ENCODE measurements at regions not wholly inside any gene's neighbourhood (a gene's known extent, or its start where the extent isn't known, plus 50 kb on each side); places are given as distances from the start of the nearest gene placed in this dataset.

DNA sequence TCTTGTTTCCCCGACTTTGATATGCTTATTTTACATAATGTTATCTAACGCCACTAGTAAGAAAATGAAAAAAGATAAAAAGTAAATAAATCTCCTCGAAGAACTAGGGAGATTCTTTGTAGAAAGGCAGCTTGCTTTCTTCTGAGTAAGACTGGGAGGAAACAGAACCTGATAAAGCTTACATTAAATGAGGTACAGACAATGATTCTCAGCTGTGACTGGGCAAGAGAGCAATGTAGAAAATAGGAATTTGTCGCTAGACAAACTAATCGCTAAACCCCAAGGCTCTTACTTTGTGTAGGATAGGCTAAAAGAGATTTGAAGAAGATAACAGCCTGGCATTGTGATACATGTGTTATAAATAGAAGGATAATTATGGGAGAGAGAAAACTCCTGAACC lies 919.0 kb upstream of the ALCAM start:
- TF ChIP-seq RARB (CRISPR knock-in tag; IDR thresholded peaks at IDR 0.05) (no peak), ISL1 (CRISPR knock-in tag; IDR thresholded peaks at IDR 0.05) (no peak), TCF4 (CRISPR knock-in tag; IDR thresholded peaks at IDR 0.05; ENCODE audit: borderline replicate concordance) (no peak), SNAI2 (CRISPR knock-in tag; IDR thresholded peaks at IDR 0.05) (no peak), ZNF70 (CRISPR knock-in tag; IDR thresholded peaks at IDR 0.05) (no peak), ZFP3 (CRISPR knock-in tag; IDR thresholded peaks at IDR 0.05) (no peak), CSDC2 (CRISPR knock-in tag; IDR thresholded peaks at IDR 0.05) (no peak), ESRRG (CRISPR knock-in tag; IDR thresholded peaks at IDR 0.05) (no peak), ZC3H10 (CRISPR knock-in tag; IDR thresholded peaks at IDR 0.05) (no peak), PPARA (CRISPR knock-in tag; IDR thresholded peaks at IDR 0.05; ENCODE audit: borderline replicate concordance) (no peak)
- TF ChIP-seq, protein P1, sequence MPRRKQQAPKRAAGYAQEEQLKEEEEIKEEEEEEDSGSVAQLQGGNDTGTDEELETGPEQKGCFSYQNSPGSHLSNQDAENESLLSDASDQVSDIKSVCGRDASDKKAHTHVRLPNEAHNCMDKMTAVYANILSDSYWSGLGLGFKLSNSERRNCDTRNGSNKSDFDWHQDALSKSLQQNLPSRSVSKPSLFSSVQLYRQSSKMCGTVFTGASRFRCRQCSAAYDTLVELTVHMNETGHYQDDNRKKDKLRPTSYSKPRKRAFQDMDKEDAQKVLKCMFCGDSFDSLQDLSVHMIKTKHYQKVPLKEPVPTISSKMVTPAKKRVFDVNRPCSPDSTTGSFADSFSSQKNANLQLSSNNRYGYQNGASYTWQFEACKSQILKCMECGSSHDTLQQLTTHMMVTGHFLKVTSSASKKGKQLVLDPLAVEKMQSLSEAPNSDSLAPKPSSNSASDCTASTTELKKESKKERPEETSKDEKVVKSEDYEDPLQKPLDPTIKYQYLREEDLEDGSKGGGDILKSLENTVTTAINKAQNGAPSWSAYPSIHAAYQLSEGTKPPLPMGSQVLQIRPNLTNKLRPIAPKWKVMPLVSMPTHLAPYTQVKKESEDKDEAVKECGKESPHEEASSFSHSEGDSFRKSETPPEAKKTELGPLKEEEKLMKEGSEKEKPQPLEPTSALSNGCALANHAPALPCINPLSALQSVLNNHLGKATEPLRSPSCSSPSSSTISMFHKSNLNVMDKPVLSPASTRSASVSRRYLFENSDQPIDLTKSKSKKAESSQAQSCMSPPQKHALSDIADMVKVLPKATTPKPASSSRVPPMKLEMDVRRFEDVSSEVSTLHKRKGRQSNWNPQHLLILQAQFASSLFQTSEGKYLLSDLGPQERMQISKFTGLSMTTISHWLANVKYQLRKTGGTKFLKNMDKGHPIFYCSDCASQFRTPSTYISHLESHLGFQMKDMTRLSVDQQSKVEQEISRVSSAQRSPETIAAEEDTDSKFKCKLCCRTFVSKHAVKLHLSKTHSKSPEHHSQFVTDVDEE (CRISPR knock-in tag; IDR thresholded peaks at IDR 0.05) = no peak
- TF ChIP-seq, protein P2, sequence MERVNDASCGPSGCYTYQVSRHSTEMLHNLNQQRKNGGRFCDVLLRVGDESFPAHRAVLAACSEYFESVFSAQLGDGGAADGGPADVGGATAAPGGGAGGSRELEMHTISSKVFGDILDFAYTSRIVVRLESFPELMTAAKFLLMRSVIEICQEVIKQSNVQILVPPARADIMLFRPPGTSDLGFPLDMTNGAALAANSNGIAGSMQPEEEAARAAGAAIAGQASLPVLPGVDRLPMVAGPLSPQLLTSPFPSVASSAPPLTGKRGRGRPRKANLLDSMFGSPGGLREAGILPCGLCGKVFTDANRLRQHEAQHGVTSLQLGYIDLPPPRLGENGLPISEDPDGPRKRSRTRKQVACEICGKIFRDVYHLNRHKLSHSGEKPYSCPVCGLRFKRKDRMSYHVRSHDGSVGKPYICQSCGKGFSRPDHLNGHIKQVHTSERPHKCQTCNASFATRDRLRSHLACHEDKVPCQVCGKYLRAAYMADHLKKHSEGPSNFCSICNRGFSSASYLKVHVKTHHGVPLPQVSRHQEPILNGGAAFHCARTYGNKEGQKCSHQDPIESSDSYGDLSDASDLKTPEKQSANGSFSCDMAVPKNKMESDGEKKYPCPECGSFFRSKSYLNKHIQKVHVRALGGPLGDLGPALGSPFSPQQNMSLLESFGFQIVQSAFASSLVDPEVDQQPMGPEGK (CRISPR knock-in tag; IDR thresholded peaks at IDR 0.05; ENCODE audit: borderline replicate concordance) = no peak
